ENCODE measurements at regions not wholly inside any gene's neighbourhood (a gene's known extent, or its start where the extent isn't known, plus 50 kb on each side); places are given as distances from the start of the nearest gene placed in this dataset.

DNA sequence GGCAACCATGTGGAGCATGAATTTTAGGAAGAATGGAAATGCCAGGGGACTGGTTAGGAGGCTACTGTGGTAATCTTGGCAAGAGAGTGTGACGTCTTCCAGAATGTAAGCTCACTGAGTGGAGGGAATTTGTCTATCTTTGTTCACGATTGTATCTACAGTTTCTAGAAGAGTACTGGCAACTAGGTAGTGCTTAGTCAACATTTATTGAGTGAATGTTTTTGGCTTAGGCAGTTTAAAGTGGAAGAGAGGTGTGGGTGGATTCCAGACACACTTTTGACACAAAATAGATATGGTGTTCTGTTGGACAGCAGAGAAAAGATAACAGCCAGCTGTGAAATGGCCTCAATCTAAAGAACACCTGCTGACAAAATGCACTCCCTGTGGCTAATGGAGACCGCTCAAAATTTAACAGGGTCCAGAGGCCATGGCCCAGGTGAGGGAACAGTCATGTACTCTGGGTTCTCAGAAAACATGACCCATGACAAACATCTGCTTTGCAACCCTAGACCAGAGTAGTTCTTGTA, 139.3 kb downstream of the GPX5 start:
- TF ChIP-seq, protein P1, sequence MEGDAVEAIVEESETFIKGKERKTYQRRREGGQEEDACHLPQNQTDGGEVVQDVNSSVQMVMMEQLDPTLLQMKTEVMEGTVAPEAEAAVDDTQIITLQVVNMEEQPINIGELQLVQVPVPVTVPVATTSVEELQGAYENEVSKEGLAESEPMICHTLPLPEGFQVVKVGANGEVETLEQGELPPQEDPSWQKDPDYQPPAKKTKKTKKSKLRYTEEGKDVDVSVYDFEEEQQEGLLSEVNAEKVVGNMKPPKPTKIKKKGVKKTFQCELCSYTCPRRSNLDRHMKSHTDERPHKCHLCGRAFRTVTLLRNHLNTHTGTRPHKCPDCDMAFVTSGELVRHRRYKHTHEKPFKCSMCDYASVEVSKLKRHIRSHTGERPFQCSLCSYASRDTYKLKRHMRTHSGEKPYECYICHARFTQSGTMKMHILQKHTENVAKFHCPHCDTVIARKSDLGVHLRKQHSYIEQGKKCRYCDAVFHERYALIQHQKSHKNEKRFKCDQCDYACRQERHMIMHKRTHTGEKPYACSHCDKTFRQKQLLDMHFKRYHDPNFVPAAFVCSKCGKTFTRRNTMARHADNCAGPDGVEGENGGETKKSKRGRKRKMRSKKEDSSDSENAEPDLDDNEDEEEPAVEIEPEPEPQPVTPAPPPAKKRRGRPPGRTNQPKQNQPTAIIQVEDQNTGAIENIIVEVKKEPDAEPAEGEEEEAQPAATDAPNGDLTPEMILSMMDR (IDR thresholded peaks at IDR 0.05): no peak
- no peak for TF ChIP-seq RNF2 (IDR thresholded peaks at IDR 0.05; ENCODE audit: borderline replicate concordance, low read depth)
- no peak for TF ChIP-seq HOXA7 (CRISPR knock-in tag; IDR thresholded peaks at IDR 0.05)
- TF ChIP-seq RCOR1 (IDR thresholded peaks at IDR 0.05; ENCODE audit: low read depth, low read length): no peak
- TF ChIP-seq, protein P2, sequence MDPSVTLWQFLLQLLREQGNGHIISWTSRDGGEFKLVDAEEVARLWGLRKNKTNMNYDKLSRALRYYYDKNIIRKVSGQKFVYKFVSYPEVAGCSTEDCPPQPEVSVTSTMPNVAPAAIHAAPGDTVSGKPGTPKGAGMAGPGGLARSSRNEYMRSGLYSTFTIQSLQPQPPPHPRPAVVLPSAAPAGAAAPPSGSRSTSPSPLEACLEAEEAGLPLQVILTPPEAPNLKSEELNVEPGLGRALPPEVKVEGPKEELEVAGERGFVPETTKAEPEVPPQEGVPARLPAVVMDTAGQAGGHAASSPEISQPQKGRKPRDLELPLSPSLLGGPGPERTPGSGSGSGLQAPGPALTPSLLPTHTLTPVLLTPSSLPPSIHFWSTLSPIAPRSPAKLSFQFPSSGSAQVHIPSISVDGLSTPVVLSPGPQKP (IDR thresholded peaks at IDR 0.05; ENCODE audit: low read depth, low read length): no peak

Measured in A549 (cell line).